ENCODE measurements at regions not wholly inside any gene's neighbourhood (a gene's known extent, or its start where the extent isn't known, plus 50 kb on each side); places are given as distances from the start of the nearest gene placed in this dataset.

DNA sequence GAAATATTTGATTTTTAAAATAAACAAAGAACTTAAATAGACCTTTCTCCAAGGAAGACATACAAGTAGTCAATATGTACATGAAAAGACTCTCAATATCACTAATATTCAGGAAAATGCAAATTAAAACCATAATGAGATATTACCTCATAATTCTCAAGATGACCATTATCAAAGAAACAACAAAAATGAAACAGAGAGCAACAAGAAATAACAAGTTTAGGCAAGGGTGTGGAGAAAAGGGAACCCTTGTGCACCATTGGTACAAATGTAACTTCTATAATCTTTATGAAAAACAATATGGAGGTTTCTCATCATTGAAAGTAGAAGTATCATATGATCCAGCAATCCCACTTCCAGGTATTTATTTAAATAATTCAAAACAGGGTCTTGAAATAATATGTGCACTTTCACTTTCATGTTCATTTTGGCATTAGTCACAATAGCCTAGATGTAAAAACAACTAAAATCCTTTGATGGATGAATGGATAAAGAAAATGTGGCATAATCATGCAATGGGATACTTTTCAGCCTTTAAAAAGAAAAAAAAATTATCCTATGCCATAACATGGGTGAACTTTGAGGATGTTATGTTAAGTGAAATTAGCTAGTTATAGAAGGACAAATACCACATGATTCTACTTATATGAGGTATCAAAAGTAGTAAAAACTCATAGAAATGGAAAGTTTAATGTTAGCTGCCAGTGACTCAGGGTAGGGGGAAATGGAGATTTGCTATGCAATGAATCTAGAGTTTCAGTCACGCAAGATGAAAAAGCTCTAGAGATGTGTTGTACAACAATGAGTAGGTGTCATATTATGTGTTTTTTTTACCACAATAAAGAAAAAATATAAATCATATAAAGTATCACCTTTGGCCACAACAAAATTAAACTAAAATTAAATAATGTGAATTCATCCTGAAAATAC is 114.5 kb upstream of the LYPLAL1 start:
- TF ChIP-seq EZH2 (optimal IDR thresholded peaks at IDR 0.05; ENCODE audit: low read depth, low read length) (no peak), EZH2phosphoT487 (IDR thresholded peaks at IDR 0.05; ENCODE audit: low read length) (no peak)
- TF ChIP-seq, protein P1, sequence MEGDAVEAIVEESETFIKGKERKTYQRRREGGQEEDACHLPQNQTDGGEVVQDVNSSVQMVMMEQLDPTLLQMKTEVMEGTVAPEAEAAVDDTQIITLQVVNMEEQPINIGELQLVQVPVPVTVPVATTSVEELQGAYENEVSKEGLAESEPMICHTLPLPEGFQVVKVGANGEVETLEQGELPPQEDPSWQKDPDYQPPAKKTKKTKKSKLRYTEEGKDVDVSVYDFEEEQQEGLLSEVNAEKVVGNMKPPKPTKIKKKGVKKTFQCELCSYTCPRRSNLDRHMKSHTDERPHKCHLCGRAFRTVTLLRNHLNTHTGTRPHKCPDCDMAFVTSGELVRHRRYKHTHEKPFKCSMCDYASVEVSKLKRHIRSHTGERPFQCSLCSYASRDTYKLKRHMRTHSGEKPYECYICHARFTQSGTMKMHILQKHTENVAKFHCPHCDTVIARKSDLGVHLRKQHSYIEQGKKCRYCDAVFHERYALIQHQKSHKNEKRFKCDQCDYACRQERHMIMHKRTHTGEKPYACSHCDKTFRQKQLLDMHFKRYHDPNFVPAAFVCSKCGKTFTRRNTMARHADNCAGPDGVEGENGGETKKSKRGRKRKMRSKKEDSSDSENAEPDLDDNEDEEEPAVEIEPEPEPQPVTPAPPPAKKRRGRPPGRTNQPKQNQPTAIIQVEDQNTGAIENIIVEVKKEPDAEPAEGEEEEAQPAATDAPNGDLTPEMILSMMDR (IDR thresholded peaks at IDR 0.05; ENCODE audit: low read length), result no peak
- no peak overlapping the region for H3K4me3 ChIP-seq (ENCODE audit: low read length)
- H3K36me3 ChIP-seq (replicated peaks; ENCODE audit: insufficient read depth, low read length), result no peaks in the 10 kb centered on the region
- no peaks in the 10 kb centered on the region for H3K27me3 ChIP-seq (replicated peaks; ENCODE audit: insufficient read depth, low read length)
- H3K9ac ChIP-seq (ENCODE audit: low read length), result no peak overlapping the region
- no peak overlapping the region for H3K4me2 ChIP-seq (ENCODE audit: low read depth, low read length)
- H3K9me3 ChIP-seq (replicated peaks; ENCODE audit: insufficient read depth, low read length), result no peaks in the 10 kb centered on the region
- no peaks in the 10 kb centered on the region for H4K20me1 ChIP-seq (ENCODE audit: insufficient read depth, low read length)
- no peak overlapping the region for H2AFZ ChIP-seq (ENCODE audit: low read length)
- peak; percentile 6 for DNase-seq
- no peak overlapping the region for H3K27ac ChIP-seq (ENCODE audit: low read length)
- H3K79me2 ChIP-seq (ENCODE audit: low read length), result no peaks in the 10 kb centered on the region
- no peaks in the 10 kb centered on the region for H3F3A ChIP-seq (ENCODE audit: insufficient read depth, low read length)
- no peaks in the 10 kb centered on the region for H3K4me1 ChIP-seq (ENCODE audit: low read length)
- H3K9me2 ChIP-seq (replicated peaks; ENCODE audit: insufficient read depth, low read length), result no peaks in the 10 kb centered on the region

DNA sequence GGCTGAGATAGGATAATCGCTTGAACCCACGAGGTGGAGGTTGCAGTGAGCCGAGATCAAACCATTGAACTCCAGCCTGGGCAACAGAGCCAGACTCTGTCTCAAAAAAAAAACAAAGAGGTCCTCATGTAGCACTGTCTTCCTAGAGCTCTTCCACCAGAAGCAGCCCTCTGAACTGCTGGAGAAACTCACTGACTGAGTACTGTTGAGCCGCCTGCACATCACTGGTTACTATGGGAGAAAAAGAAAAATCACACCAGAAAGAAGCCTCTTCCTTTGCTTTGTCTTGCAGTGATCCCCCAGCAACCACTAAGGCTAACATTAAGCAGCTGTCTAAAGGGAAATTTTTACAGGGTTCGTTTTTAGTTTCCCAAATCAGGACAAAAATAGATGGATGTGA is 112.9 kb upstream of the LYPLAL1 start:
- Histone ChIP-seq H3F3A (ENCODE audit: insufficient read depth, low read length) (no peaks in the 10 kb centered on the region), H3K4me3 (ENCODE audit: low read length) (no peak overlapping the region), H3K9me2 (replicated peaks; ENCODE audit: insufficient read depth, low read length) (no peaks in the 10 kb centered on the region), H2AFZ (ENCODE audit: low read length) (no peak overlapping the region), H3K27me3 (replicated peaks; ENCODE audit: insufficient read depth, low read length) (no peaks in the 10 kb centered on the region), H3K79me2 (ENCODE audit: low read length) (no peaks in the 10 kb centered on the region), H4K20me1 (ENCODE audit: insufficient read depth, low read length) (no peaks in the 10 kb centered on the region), H3K27ac (ENCODE audit: low read length) (no peak overlapping the region), H3K9me3 (replicated peaks; ENCODE audit: insufficient read depth, low read length) (no peaks in the 10 kb centered on the region), H3K36me3 (replicated peaks; ENCODE audit: insufficient read depth, low read length) (no peaks in the 10 kb centered on the region), H3K9ac (ENCODE audit: low read length) (no peak overlapping the region), H3K4me1 (ENCODE audit: low read length) (no peaks in the 10 kb centered on the region), H3K4me2 (ENCODE audit: low read depth, low read length) (no peak overlapping the region)
- no peak for DNase-seq
- TF ChIP-seq, protein P1 (IDR thresholded peaks at IDR 0.05; ENCODE audit: low read length), result no peak
- TF ChIP-seq EZH2 (optimal IDR thresholded peaks at IDR 0.05; ENCODE audit: low read depth, low read length) (no peak), EZH2phosphoT487 (IDR thresholded peaks at IDR 0.05; ENCODE audit: low read length) (no peak)

DNA sequence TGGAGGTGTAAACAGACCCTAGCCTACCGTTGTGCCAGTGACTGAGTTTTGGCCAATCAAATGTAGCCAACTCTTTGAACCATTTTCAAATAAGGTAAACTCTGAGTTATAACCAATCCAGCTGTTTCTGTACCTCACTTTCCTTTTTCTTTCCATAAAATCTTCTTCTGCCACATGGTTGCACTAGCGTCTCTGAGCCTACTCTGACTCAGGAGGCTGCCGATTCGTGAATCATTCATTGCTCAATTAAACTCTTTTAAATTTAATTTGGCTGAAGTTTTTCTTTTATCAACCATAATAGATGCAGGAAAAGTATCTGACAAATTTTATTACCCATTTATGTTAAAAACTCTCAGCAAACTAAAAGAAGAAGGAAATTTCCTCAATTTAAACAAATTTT is 111.5 kb upstream of the LYPLAL1 start:
- no peaks in the 10 kb centered on the region for H3K4me1 ChIP-seq (ENCODE audit: low read length)
- H3K4me3 ChIP-seq (ENCODE audit: low read length), result no peak overlapping the region
- no peaks in the 10 kb centered on the region for H3K36me3 ChIP-seq (replicated peaks; ENCODE audit: insufficient read depth, low read length)
- H3K9me3 ChIP-seq (replicated peaks; ENCODE audit: insufficient read depth, low read length), result no peaks in the 10 kb centered on the region
- no peak overlapping the region for H3K9ac ChIP-seq (ENCODE audit: low read length)
- H3K27me3 ChIP-seq (replicated peaks; ENCODE audit: insufficient read depth, low read length), result no peaks in the 10 kb centered on the region
- no peak overlapping the region for H3K27ac ChIP-seq (ENCODE audit: low read length)
- H3K4me2 ChIP-seq (ENCODE audit: low read depth, low read length), result no peak overlapping the region
- no peaks in the 10 kb centered on the region for H3K9me2 ChIP-seq (replicated peaks; ENCODE audit: insufficient read depth, low read length)
- TF ChIP-seq EZH2phosphoT487 (IDR thresholded peaks at IDR 0.05; ENCODE audit: low read length) (no peak), EZH2 (optimal IDR thresholded peaks at IDR 0.05; ENCODE audit: low read depth, low read length) (no peak)
- TF ChIP-seq, protein P1 (IDR thresholded peaks at IDR 0.05; ENCODE audit: low read length), result no peak
- H3K79me2 ChIP-seq (ENCODE audit: low read length), result no peaks in the 10 kb centered on the region
- no peaks in the 10 kb centered on the region for H4K20me1 ChIP-seq (ENCODE audit: insufficient read depth, low read length)
- DNase-seq, result no peak
- H2AFZ ChIP-seq (ENCODE audit: low read length), result no peak overlapping the region
- no peaks in the 10 kb centered on the region for H3F3A ChIP-seq (ENCODE audit: insufficient read depth, low read length)

Measured in MM.1S (cell line).